ENCODE measurements at regions not wholly inside any gene's neighbourhood (a gene's known extent, or its start where the extent isn't known, plus 50 kb on each side); places are given as distances from the start of the nearest gene placed in this dataset.

- intact Hi-C loops (cut with DNase I; ENCODE audit: low total_unique reads): no loop called here
- Histone ChIP-seq H3K36me3 (no peaks in the 10 kb centered on the region), H3K9me3 (no peaks in the 10 kb centered on the region), H3K4me3 (no peak overlapping the region), H3K4me1 (peaks cover 0 to 4% (median 0%) of the 10 kb centered on the region in 4 donors), H3K27ac (no peak overlapping the region), H3K27me3 (no peaks in the 10 kb centered on the region)
- TF ChIP-seq, protein P1, sequence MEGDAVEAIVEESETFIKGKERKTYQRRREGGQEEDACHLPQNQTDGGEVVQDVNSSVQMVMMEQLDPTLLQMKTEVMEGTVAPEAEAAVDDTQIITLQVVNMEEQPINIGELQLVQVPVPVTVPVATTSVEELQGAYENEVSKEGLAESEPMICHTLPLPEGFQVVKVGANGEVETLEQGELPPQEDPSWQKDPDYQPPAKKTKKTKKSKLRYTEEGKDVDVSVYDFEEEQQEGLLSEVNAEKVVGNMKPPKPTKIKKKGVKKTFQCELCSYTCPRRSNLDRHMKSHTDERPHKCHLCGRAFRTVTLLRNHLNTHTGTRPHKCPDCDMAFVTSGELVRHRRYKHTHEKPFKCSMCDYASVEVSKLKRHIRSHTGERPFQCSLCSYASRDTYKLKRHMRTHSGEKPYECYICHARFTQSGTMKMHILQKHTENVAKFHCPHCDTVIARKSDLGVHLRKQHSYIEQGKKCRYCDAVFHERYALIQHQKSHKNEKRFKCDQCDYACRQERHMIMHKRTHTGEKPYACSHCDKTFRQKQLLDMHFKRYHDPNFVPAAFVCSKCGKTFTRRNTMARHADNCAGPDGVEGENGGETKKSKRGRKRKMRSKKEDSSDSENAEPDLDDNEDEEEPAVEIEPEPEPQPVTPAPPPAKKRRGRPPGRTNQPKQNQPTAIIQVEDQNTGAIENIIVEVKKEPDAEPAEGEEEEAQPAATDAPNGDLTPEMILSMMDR (IDR thresholded peaks at IDR 0.05): no peak
- no peak for DNase-seq
Observed at GRCh38 chr15:60297047-60297446, 100.7 kb downstream of the ANXA2 start.
